Esophagus squamous epithelium (tissue), 4 donors: ENCODE measurements at regions not wholly inside any gene's neighbourhood (a gene's known extent, or its start where the extent isn't known, plus 50 kb on each side); places are given as distances from the start of the nearest gene placed in this dataset.

Source experiments
- CTCF ChIP-seq, 6 experiments: fragments of 450-650 bp in 4 of 6; fragments of 200-600 bp in 2 of 6; sonication (generic) in 2 of 6; IDR thresholded peaks; one replicate each; pipeline ENCODE4 v1.5.1; 2016 to 2019; ENCODE audit warnings: antibody characterized with exemption in 6 of 6, mild to moderate bottlenecking in 4 of 6, moderate library complexity in 4 of 6
- POLR2A ChIP-seq, 4 donors: fragments of 450-650 bp; IDR thresholded peaks; one replicate each; pipeline ENCODE4 v1.6.1; 2017; ENCODE audit warnings: antibody characterized with exemption in 4 of 4, mild to moderate bottlenecking in 4 of 4, moderate library complexity in 3 of 4

- TF ChIP-seq POLR2A (IDR thresholded peaks at IDR 0.05) (no peak), CTCF (IDR thresholded peaks at IDR 0.05) (no peak)
Measured at GRCh38 chrX:1045680-1046314, 166.7 kb downstream of the CRLF2 start.
